Natural killer cell (primary cell): ENCODE measurements at regions not wholly inside any gene's neighbourhood (a gene's known extent, or its start where the extent isn't known, plus 50 kb on each side); places are given as distances from the start of the nearest gene placed in this dataset.

Source experiments
- ATAC-seq, 3 donors: fragments of 150-1000 bp in 2 of 3; fragments of 200-7000 bp in 1 of 3; cut with Tn5 transposase; 1 replicate in 1 of 3; 2 replicates in 2 of 3; pipeline ENCODE4 v1.10.0; 2021; ENCODE audit warnings: mild to moderate bottlenecking in 2 of 3, moderate library complexity in 2 of 3
- DNase-seq, 2 donors: peaks; one replicate each; pipeline versions ENCODE4 v3.0.0 to v3.0.0-alpha.2; 2013 to 2021; ENCODE audit warnings: mixed read lengths in 1 of 2
- H3K27ac ChIP-seq: one replicate; pipeline ENCODE4 v1.5.1; 2013; ENCODE audit warnings: mild to moderate bottlenecking, low read length
- H3K27me3 ChIP-seq: one replicate; pipeline ENCODE4 v1.6.1; 2013; ENCODE audit warnings: low read length; ENCODE audit not compliant: control insufficient read depth, insufficient read depth
- H3K36me3 ChIP-seq: one replicate; pipeline ENCODE4 v1.6.1; 2013; ENCODE audit warnings: low read length; ENCODE audit not compliant: control insufficient read depth, insufficient read depth
- H3K4me1 ChIP-seq: one replicate; pipeline ENCODE4 v1.6.1; 2013; ENCODE audit warnings: low read length; ENCODE audit not compliant: control insufficient read depth, insufficient read depth
- H3K4me3 ChIP-seq: one replicate; pipeline ENCODE4 v1.5.1; 2013; ENCODE audit warnings: low read length
- H3K9me3 ChIP-seq: one replicate; pipeline ENCODE4 v1.6.1; 2013; ENCODE audit warnings: low read length; ENCODE audit not compliant: control insufficient read depth, insufficient read depth
- H3K27ac Mint-ChIP-seq, 2 donors: one replicate each; pipeline ENCODE4 v1.8.0; 2022; ENCODE audit warnings: mild to moderate bottlenecking in 2 of 2, mixed read lengths in 2 of 2, moderate library complexity in 1 of 2
- H3K27me3 Mint-ChIP-seq, 2 donors: one replicate each; pipeline ENCODE4 v1.8.0; 2022; ENCODE audit warnings: low read depth in 2 of 2, mixed read lengths in 2 of 2
- H3K36me3 Mint-ChIP-seq: one replicate; pipeline ENCODE4 v1.8.0; 2022; ENCODE audit warnings: mixed read lengths
- H3K4me1 Mint-ChIP-seq, 2 donors: one replicate each; pipeline ENCODE4 v1.8.0; 2022; ENCODE audit warnings: mixed read lengths in 2 of 2
- H3K4me3 Mint-ChIP-seq: one replicate; pipeline ENCODE4 v1.8.0; 2022; ENCODE audit warnings: mild to moderate bottlenecking, moderate library complexity, mixed read lengths
- H3K9me3 Mint-ChIP-seq, 2 donors: one replicate each; pipeline ENCODE4 v1.8.0; 2022; ENCODE audit warnings: mixed read lengths in 2 of 2
- WGBS: methylation state at CpG from one replicate; pipeline ENCODE4 v1.1.7; 2013; ENCODE audit warnings: missing lambda C conversion rate; ENCODE audit not compliant: insufficient coverage; 5-methylcytosine and 5-hydroxymethylcytosine counted together
- intact Hi-C: fragments of 100-400 bp; cut with micrococcal nuclease; formaldehyde crosslinking; loops from one replicate; pipeline ENCODE4 v1.14.2; 2022
- TF ChIP-seq, protein P1 (sequence below): fragments of 200-600 bp; IDR thresholded peaks from one replicate; pipeline ENCODE4 v1.8.0; 2022; ENCODE audit warnings: antibody characterized with exemption

DNA sequence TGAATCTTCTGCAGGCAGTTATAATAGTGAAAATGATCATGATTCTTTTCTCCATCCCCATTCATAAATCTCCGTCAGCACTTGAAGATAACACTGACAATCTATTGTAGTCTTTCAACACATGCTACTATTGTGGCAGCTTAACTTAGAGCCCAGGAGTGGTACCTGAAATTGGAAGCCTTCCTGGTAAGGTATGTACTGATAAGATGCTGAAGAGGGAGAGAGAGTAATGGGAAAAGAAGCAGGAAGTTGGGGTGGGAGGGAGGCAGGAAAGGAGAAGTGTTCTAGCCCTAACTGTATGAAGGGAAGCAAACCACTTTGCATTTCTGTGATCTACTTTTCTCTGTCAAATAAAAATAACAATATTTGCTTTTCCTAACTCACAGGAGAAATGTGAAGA is 197.4 kb upstream of the RORA start:
- TF ChIP-seq, protein P1, sequence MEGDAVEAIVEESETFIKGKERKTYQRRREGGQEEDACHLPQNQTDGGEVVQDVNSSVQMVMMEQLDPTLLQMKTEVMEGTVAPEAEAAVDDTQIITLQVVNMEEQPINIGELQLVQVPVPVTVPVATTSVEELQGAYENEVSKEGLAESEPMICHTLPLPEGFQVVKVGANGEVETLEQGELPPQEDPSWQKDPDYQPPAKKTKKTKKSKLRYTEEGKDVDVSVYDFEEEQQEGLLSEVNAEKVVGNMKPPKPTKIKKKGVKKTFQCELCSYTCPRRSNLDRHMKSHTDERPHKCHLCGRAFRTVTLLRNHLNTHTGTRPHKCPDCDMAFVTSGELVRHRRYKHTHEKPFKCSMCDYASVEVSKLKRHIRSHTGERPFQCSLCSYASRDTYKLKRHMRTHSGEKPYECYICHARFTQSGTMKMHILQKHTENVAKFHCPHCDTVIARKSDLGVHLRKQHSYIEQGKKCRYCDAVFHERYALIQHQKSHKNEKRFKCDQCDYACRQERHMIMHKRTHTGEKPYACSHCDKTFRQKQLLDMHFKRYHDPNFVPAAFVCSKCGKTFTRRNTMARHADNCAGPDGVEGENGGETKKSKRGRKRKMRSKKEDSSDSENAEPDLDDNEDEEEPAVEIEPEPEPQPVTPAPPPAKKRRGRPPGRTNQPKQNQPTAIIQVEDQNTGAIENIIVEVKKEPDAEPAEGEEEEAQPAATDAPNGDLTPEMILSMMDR = no peak
- ATAC-seq = no peak
- 67% methylated on average over 1 of the region's 1 CpG for WGBS
- H3K27ac ChIP-seq = no peak overlapping the region
- H3K9me3 ChIP-seq = no peaks in the 10 kb centered on the region
- no peaks in the 10 kb centered on the region for H3K36me3 Mint-ChIP-seq
- no peak overlapping the region for H3K27ac Mint-ChIP-seq
- H3K27me3 Mint-ChIP-seq = peaks cover 13 to 25% of the 10 kb centered on the region in 2 donors
- no peaks in the 10 kb centered on the region for H3K36me3 ChIP-seq
- H3K4me3 Mint-ChIP-seq = no peak overlapping the region
- H3K9me3 Mint-ChIP-seq = no peaks in the 10 kb centered on the region
- H3K4me1 Mint-ChIP-seq = no peaks in the 10 kb centered on the region
- no peaks in the 10 kb centered on the region for H3K4me1 ChIP-seq
- intact Hi-C loops = no loop called here
- DNase-seq = no peak
- H3K27me3 ChIP-seq = no peaks in the 10 kb centered on the region
- H3K4me3 ChIP-seq = no peak overlapping the region

- Histone ChIP-seq H3K27ac (no peak overlapping the region), H3K4me1 (no peaks in the 10 kb centered on the region), H3K9me3 (no peaks in the 10 kb centered on the region), H3K4me3 (no peak overlapping the region), H3K27me3 (no peaks in the 10 kb centered on the region), H3K36me3 (no peaks in the 10 kb centered on the region)
- Mint-ChIP-seq H3K27me3 (peaks cover 13 to 22% of the 10 kb centered on the region in 2 donors), H3K4me1 (no peaks in the 10 kb centered on the region), H3K36me3 (no peaks in the 10 kb centered on the region), H3K27ac (no peak overlapping the region), H3K9me3 (no peaks in the 10 kb centered on the region), H3K4me3 (no peak overlapping the region)
- intact Hi-C loops = no loop called here
- WGBS = 88% methylated on average over 1 of the region's 1 CpG
- DNase-seq = no peak
- TF ChIP-seq, protein P1 = no peak
- no peak for ATAC-seq
Observed at GRCh38 chr15:61425934-61426333, 196.8 kb upstream of the RORA start.

DNA sequence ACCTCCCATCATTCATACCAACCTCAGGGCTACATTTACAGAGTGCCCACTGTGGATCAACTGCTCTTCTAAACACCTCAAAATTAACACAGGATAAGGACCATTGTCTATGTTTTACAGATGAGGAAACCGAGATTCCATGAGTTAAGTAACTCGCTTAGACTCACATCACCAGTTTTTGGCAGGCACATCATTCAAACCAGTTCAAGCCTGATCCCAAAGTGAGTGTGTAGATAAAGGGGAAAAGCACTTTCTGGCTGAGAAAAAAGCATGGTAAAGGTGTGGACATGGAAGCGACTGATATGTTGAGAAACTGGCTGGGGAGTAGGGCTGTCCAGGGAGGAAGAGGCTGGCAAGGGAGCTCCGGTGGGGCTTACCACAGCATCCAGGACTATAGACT is 193.7 kb upstream of the RORA start:
- Mint-ChIP-seq H3K36me3 (no peaks in the 10 kb centered on the region), H3K4me3 (no peak overlapping the region), H3K27ac (no peak overlapping the region), H3K4me1 (no peaks in the 10 kb centered on the region), H3K9me3 (no peaks in the 10 kb centered on the region), H3K27me3 (peaks cover 5 to 27% of the 10 kb centered on the region in 2 donors)
- 87% methylated on average over 3 of the region's 4 CpGs for WGBS
- Histone ChIP-seq H3K27ac (no peak overlapping the region), H3K4me1 (no peaks in the 10 kb centered on the region), H3K36me3 (no peaks in the 10 kb centered on the region), H3K4me3 (no peak overlapping the region), H3K9me3 (no peaks in the 10 kb centered on the region), H3K27me3 (no peaks in the 10 kb centered on the region)
- TF ChIP-seq, protein P1 = no peak
- DNase-seq (no peak), ATAC-seq (no peak)
- intact Hi-C loops = no loop called here

DNA sequence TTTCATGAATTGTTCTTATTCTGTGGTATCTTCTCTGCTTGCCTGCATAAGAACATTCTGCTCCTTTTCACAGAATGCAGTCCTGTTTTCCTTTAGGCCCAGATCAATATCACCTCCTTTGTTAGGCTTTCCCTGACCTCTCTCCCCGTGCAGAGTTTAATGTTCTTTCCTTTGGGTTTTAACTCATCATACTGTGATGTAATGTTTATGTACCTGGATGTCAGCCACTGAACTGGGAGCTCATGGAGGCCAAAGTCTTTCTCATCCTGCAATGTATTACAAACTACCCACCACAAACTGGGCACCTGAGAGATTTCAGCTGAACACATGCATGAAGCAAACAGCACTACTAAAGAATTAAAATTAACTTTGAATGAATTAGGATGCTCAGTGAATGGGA is 192.8 kb upstream of the RORA start:
- H3K4me3 Mint-ChIP-seq = no peak overlapping the region
- TF ChIP-seq, protein P1 = no peak

More for the DNA sequence above, 192.8 kb upstream of the RORA start:
- Mint-ChIP-seq H3K27ac (no peak overlapping the region), H3K36me3 (no peaks in the 10 kb centered on the region), H3K27me3 (peaks cover 5 to 35% of the 10 kb centered on the region in 2 donors), H3K9me3 (no peaks in the 10 kb centered on the region), H3K4me1 (no peaks in the 10 kb centered on the region)
- 33% methylated on average over 1 of the region's 1 CpG for WGBS
- no peaks in the 10 kb centered on the region for H3K36me3 ChIP-seq
- no peaks in the 10 kb centered on the region for H3K9me3 ChIP-seq
- H3K27ac ChIP-seq = no peak overlapping the region
- no peaks in the 10 kb centered on the region for H3K4me1 ChIP-seq
- intact Hi-C loops = no loop called here
- H3K4me3 ChIP-seq = no peak overlapping the region
- DNase-seq (no peak), ATAC-seq (no peak)
- no peaks in the 10 kb centered on the region for H3K27me3 ChIP-seq
